Heart right ventricle (tissue), 16 donors: ENCODE measurements at regions not wholly inside any gene's neighbourhood (a gene's known extent, or its start where the extent isn't known, plus 50 kb on each side); places are given as distances from the start of the nearest gene placed in this dataset.

ENCODE experiments used
- ATAC-seq, 8 donors: fragments of 200-7000 bp; cut with Tn5 transposase; one replicate each; pipeline ENCODE4 v1.9.1; 2020; ENCODE audit warnings: mild to moderate bottlenecking in 8 of 8, moderate library complexity in 8 of 8, moderate number of reproducible peaks in 1 of 8
- DNase-seq, 2 donors: peaks; one replicate each; pipeline ENCODE4 v3.0.0-alpha.2; 2020
- H3K27ac ChIP-seq, 10 donors: fragments of 200-600 bp; sonication (generic) in 2 of 10; one replicate each; pipeline versions ENCODE4 v1.5.0 to v1.8.0; 2020 to 2022; ENCODE audit warnings: mild to moderate bottlenecking in 3 of 10
- H3K27me3 ChIP-seq, 7 donors: fragments of 200-600 bp; one replicate each; pipeline ENCODE4 v1.8.0; 2021 to 2022; ENCODE audit warnings: mild to moderate bottlenecking in 2 of 7
- H3K36me3 ChIP-seq, 9 donors: fragments of 200-600 bp; sonication (generic) in 1 of 9; one replicate each; pipeline versions ENCODE4 v1.5.0 to v1.8.0; 2020 to 2022; ENCODE audit warnings: mild to moderate bottlenecking in 2 of 9
- H3K4me1 ChIP-seq, 9 donors: fragments of 200-600 bp; sonication (generic) in 1 of 9; one replicate each; pipeline versions ENCODE4 v1.5.0 to v1.8.0; 2020 to 2022; ENCODE audit warnings: mild to moderate bottlenecking in 4 of 9
- H3K4me3 ChIP-seq, 10 donors: fragments of 200-600 bp; sonication (generic) in 2 of 10; one replicate each; pipeline versions ENCODE4 v1.5.0 to v1.8.0; 2020 to 2022; ENCODE audit warnings: mild to moderate bottlenecking in 7 of 10, moderate library complexity in 2 of 10
- H3K9me3 ChIP-seq, 11 donors: fragments of 200-600 bp in 10 of 11; sonication (generic) in 2 of 11; one replicate each; pipeline versions ENCODE4 v1.5.0 to v1.8.0; 2013 to 2022; ENCODE audit warnings: mild to moderate bottlenecking in 2 of 11, control low read depth in 1 of 11, moderate library complexity in 1 of 11
- CTCF ChIP-seq, 9 donors: fragments of 200-600 bp; sonication (generic) in 2 of 9; IDR thresholded peaks; one replicate each; pipeline versions ENCODE4 v1.5.0 to v1.8.0; 2021 to 2022; ENCODE audit warnings: antibody characterized with exemption in 9 of 9, mild to moderate bottlenecking in 5 of 9, moderate library complexity in 1 of 9
- WGBS, 2 donors: extraction: QIAGEN DNeasy Blood & Tissue Kit; methylation state at CpG; one replicate each; pipeline ENCODE4 v1.1.7; 2013; ENCODE audit warnings: inconsistent platforms in 1 of 2; 5-methylcytosine and 5-hydroxymethylcytosine counted together
- intact Hi-C, 10 donors: fragments of 100-400 bp; cut with DNase I; formaldehyde crosslinking; loops; one replicate each; pipeline versions ENCODE4 v1.11.1 to v1.14.2; 2022
- donor health status: Arrhythmogenic right ventricular cardiomyopathy.
- donor health status: ischemic (EF 13 %, LVEDD 7.1; RV severe dilation, severe dysfunction).
- donor health status: healthy with polysubstance abuse.
- donor health status: DM: no; HTN: yes; CAD: no.
- donor health status: DM: no; HTN: no; CAD: no.
- donor health status: ischemic (EF 25% LVEDD 6.9; RV normal size, moderate dysfunction).
- donor health status: ischemic (EF 25% LVEDD 5.7; RV mildly dilated, moderate dysfunction).
- donor health status: healthy.
- donor health status: DM: yes; HTN: yes; CAD: no.
- donor health status: Ischemic cardiomyopathy.
- donor health status: ischemic (EF 35%, LVEDD 5.7; RV mildly dilated, moderate dysfunction).
- donor health status: nonischemic (EF 11% LVEDD 7.7; RV severe dilation, severe dysfunction).
- donor health status: DM: yes; HTN: yes; CAD: no.
- donor health status: PGD.
- donor health status: ischemic (EF 29% LVEDD 5.4; RV normal size, mild dysfunction).
- donor health status: nonischemic (EF 23%, LVEDD 6.1; RV moderate dilation, normal function).

- 89 to 90% methylated on average over 1 of the region's 1 CpG for WGBS, 2 donors
- Histone ChIP-seq H3K4me3 (no peak overlapping the region), H3K27me3 (no peaks in the 10 kb centered on the region), H3K36me3 (no peaks in the 10 kb centered on the region), H3K27ac (no peak overlapping the region), H3K9me3 (peaks cover 0 to 11% (median 0%) of the 10 kb centered on the region in 11 donors), H3K4me1 (no peaks in the 10 kb centered on the region)
- no peak for DNase-seq
- intact Hi-C loops, result no loop called here
- no peak for ATAC-seq
- TF ChIP-seq CTCF (IDR thresholded peaks at IDR 0.05), result no peak
Observed at GRCh38 chr20:7264137-7264536, 496.7 kb downstream of the BMP2 start.

- 61 to 75% methylated on average over 4 of the region's 4 CpGs for WGBS, 2 donors
- Histone ChIP-seq H3K36me3 (no peaks in the 10 kb centered on the region), H3K4me1 (no peaks in the 10 kb centered on the region), H3K9me3 (no peaks in the 10 kb centered on the region), H3K27ac (no peak overlapping the region), H3K27me3 (no peaks in the 10 kb centered on the region), H3K4me3 (no peak overlapping the region)
- ATAC-seq (no peak), DNase-seq (no peak)
- no peak for TF ChIP-seq CTCF (IDR thresholded peaks at IDR 0.05)
- intact Hi-C loops, result no loop called here
Observed at GRCh38 chr20:7269452-7269851, 502.0 kb downstream of the BMP2 start.

- H3K4me3 ChIP-seq, result no peak overlapping the region
- intact Hi-C loops, result loop anchor here in 2 of 10 donors (5.0 kb wide), 1 partner anchor 160 kb away; no protein-coding TSS in a partner anchor
Observed at GRCh38 chr20:7272512-7272911, 505.0 kb downstream of the BMP2 start.

GRCh38 chr20:7274870-7275269, 507.4 kb downstream of the BMP2 start:
- Histone ChIP-seq H3K27ac (no peak overlapping the region), H3K27me3 (peaks cover 0 to 4% (median 0%) of the 10 kb centered on the region in 7 donors), H3K4me1 (no peaks in the 10 kb centered on the region), H3K9me3 (no peaks in the 10 kb centered on the region), H3K36me3 (no peaks in the 10 kb centered on the region), H3K4me3 (no peak overlapping the region)
- no peak for TF ChIP-seq CTCF (IDR thresholded peaks at IDR 0.05)
- intact Hi-C loops, result loop anchor here in 2 of 10 donors (5.0 kb wide), 1 partner anchor 163 kb away; no protein-coding TSS in a partner anchor
- no peak for DNase-seq
- no peak for ATAC-seq

More at GRCh38 chr20:7272512-7272911, 505.0 kb downstream of the BMP2 start:
- no peaks in the 10 kb centered on the region for H3K9me3 ChIP-seq
- H3K36me3 ChIP-seq, result no peaks in the 10 kb centered on the region
- peaks cover 0 to 4% (median 0%) of the 10 kb centered on the region in 7 donors for H3K27me3 ChIP-seq
- peak in 7 of 9 donors; percentile 19 to 46 (median 30) for TF ChIP-seq CTCF (IDR thresholded peaks at IDR 0.05)
- DNase-seq (no peak), ATAC-seq (no peak)
- 49 to 76% methylated on average over 1 of the region's 1 CpG for WGBS, 2 donors
- no peaks in the 10 kb centered on the region for H3K4me1 ChIP-seq
- no peak overlapping the region for H3K27ac ChIP-seq
